Left ventricle myocardium inferior (tissue), 1 donor: ENCODE measurements at regions not wholly inside any gene's neighbourhood (a gene's known extent, or its start where the extent isn't known, plus 50 kb on each side); places are given as distances from the start of the nearest gene placed in this dataset.

Experiments
- DNase-seq: peaks from one replicate; pipeline ENCODE4 v3.0.0-alpha.2; 2020
- H3K27ac ChIP-seq: fragments of 200-600 bp; replicated peaks from 2 replicates; pipeline ENCODE4 v1.8.0; 2021
- H3K27me3 ChIP-seq: fragments of 200-600 bp; 2 replicates; pipeline ENCODE4 v1.8.0; 2021; ENCODE audit warnings: low read depth
- H3K36me3 ChIP-seq: fragments of 200-600 bp; 2 replicates; pipeline ENCODE4 v1.8.0; 2021
- H3K4me1 ChIP-seq: fragments of 200-600 bp; 2 replicates; pipeline ENCODE4 v1.8.0; 2021
- H3K4me3 ChIP-seq: fragments of 200-600 bp; 2 replicates; pipeline ENCODE4 v1.8.0; 2021; ENCODE audit warnings: mild to moderate bottlenecking, moderate library complexity
- H3K9me3 ChIP-seq: fragments of 200-600 bp; replicated peaks from 2 replicates; pipeline ENCODE4 v1.8.0; 2021
- CTCF ChIP-seq: fragments of 200-600 bp; IDR thresholded peaks from 2 replicates; pipeline ENCODE4 v1.8.0; 2021; ENCODE audit warnings: antibody characterized with exemption, mild to moderate bottlenecking, borderline replicate concordance
- intact Hi-C: fragments of 100-400 bp; cut with micrococcal nuclease; formaldehyde crosslinking; loops from one replicate; pipeline ENCODE4 v1.11.0; 2022
- donor health status: DM: no; HTN: yes; CAD: no; lungs with severe emphysema.

- Histone ChIP-seq H3K9me3 (no peaks in the 10 kb centered on the region), H3K4me1 (no peaks in the 10 kb centered on the region), H3K36me3 (no peaks in the 10 kb centered on the region), H3K4me3 (no peak overlapping the region), H3K27ac (no peak overlapping the region), H3K27me3 (peaks cover 8% of the 10 kb centered on the region)
- intact Hi-C loops: no loop called here
- no peak for DNase-seq
- TF ChIP-seq CTCF: no peak
These were observed 130.3 kb upstream of the MAGI3 start for GRCh38 chr1:113259988-113260387.

GRCh38 chr1:113265196-113265595 is 125.1 kb upstream of the MAGI3 start:
- Histone ChIP-seq H3K4me3 (no peak overlapping the region), H3K9me3 (no peaks in the 10 kb centered on the region), H3K27ac (no peak overlapping the region), H3K4me1 (no peaks in the 10 kb centered on the region), H3K27me3 (peaks cover 4% of the 10 kb centered on the region), H3K36me3 (no peaks in the 10 kb centered on the region)
- no peak for DNase-seq
- no peak for TF ChIP-seq CTCF
- intact Hi-C loops: no loop called here

- Histone ChIP-seq H3K4me1 (no peaks in the 10 kb centered on the region), H3K27ac (no peak overlapping the region), H3K36me3 (no peaks in the 10 kb centered on the region), H3K4me3 (no peak overlapping the region), H3K27me3 (peaks cover 1% of the 10 kb centered on the region), H3K9me3 (no peaks in the 10 kb centered on the region)
- intact Hi-C loops: no loop called here
- no peak for DNase-seq
- TF ChIP-seq CTCF: no peak
These were observed 123.5 kb upstream of the MAGI3 start for GRCh38 chr1:113266788-113267187.

GRCh38 chr1:113269168-113269963 is 120.9 kb upstream of the MAGI3 start:
- TF ChIP-seq CTCF: no peak
- no peaks in the 10 kb centered on the region for H3K9me3 ChIP-seq
- no peaks in the 10 kb centered on the region for H3K4me1 ChIP-seq
- H3K27me3 ChIP-seq: peaks cover 15% of the 10 kb centered on the region
- H3K27ac ChIP-seq: no peak overlapping the region
- intact Hi-C loops: no loop called here
- no peak overlapping the region for H3K4me3 ChIP-seq
- no peak for DNase-seq
- H3K36me3 ChIP-seq: no peaks in the 10 kb centered on the region

GRCh38 chr1:113271039-113271438 is 119.3 kb upstream of the MAGI3 start:
- Histone ChIP-seq H3K9me3 (no peaks in the 10 kb centered on the region), H3K36me3 (no peaks in the 10 kb centered on the region), H3K27ac (no peak overlapping the region), H3K4me1 (no peaks in the 10 kb centered on the region), H3K4me3 (no peak overlapping the region), H3K27me3 (peaks cover 15% of the 10 kb centered on the region)
- intact Hi-C loops: no loop called here
- no peak for TF ChIP-seq CTCF
- no peak for DNase-seq
